GM12864 (cell line): ENCODE measurements at regions not wholly inside any gene's neighbourhood (a gene's known extent, or its start where the extent isn't known, plus 50 kb on each side); places are given as distances from the start of the nearest gene placed in this dataset.

ENCODE experiments used
- DNase-seq: peaks from one replicate; pipeline ENCODE4 v3.0.0-alpha.2; 2011; ENCODE audit warnings: low read depth
- H3K4me3 ChIP-seq: 2 replicates; pipeline ENCODE4 v1.5.1; 2011; ENCODE audit warnings: mild to moderate bottlenecking, low read depth, low read length, control low read depth
- CTCF ChIP-seq: IDR thresholded peaks from 2 replicates; pipeline ENCODE4 v1.5.1; 2011; ENCODE audit warnings: low read depth, mild to moderate bottlenecking, moderate library complexity, low read length, control low read depth, inconsistent platforms; ENCODE audit errors: missing control alignments

GRCh38 chr13:75038393-75039113, 443.4 kb downstream of the TBC1D4 start:
- no peak for TF ChIP-seq CTCF
- no peak for DNase-seq
- no peak overlapping the region for H3K4me3 ChIP-seq

GRCh38 chr13:75025956-75026355, 456.0 kb downstream of the TBC1D4 start:
- no peak for TF ChIP-seq CTCF
- DNase-seq = no peak
- H3K4me3 ChIP-seq = no peak overlapping the region

- no peak for DNase-seq
- TF ChIP-seq CTCF = no peak
- no peak overlapping the region for H3K4me3 ChIP-seq
Observed at GRCh38 chr13:75024602-75025001, 457.4 kb downstream of the TBC1D4 start.

GRCh38 chr13:75023609-75024008, 458.4 kb downstream of the TBC1D4 start:
- no peak for DNase-seq
- TF ChIP-seq CTCF = no peak
- no peak overlapping the region for H3K4me3 ChIP-seq

GRCh38 chr13:75021151-75021550, 460.8 kb downstream of the TBC1D4 start:
- H3K4me3 ChIP-seq = no peak overlapping the region
- no peak for TF ChIP-seq CTCF
- DNase-seq = no peak

- no peak for TF ChIP-seq CTCF
- DNase-seq = no peak
Observed at GRCh38 chr13:75016225-75016624, 465.7 kb downstream of the TBC1D4 start.

GRCh38 chr13:75013818-75014217, 468.2 kb downstream of the TBC1D4 start:
- DNase-seq = no peak
- no peak overlapping the region for H3K4me3 ChIP-seq
- no peak for TF ChIP-seq CTCF

More at GRCh38 chr13:75016225-75016624, 465.7 kb downstream of the TBC1D4 start:
- no peak overlapping the region for H3K4me3 ChIP-seq
